IMR-90 (cell line): ENCODE measurements at regions not wholly inside any gene's neighbourhood (a gene's known extent, or its start where the extent isn't known, plus 50 kb on each side); places are given as distances from the start of the nearest gene placed in this dataset.

Source experiments
- ATAC-seq: fragments of 200-7000 bp; cut with Tn5 transposase; 2 replicates; pipeline ENCODE4 v1.9.1; 2020; ENCODE audit warnings: low read depth, mild to moderate bottlenecking, moderate library complexity
- BruUV-seq: library from RNA; stranded (reverse); fragments of 400-500 nt; replicated peaks from 2 replicates; lab custom pipeline; 2021; lab: Mats Ljungman, UMichigan
- CTCF ChIA-PET: fragments of 300-600 bp; formaldehyde crosslinking; extraction: SDS; loops from one replicate; lab custom pipeline; 2021; ENCODE audit warnings: antibody characterized with exemption; lab: Yijun Ruan, JAX
- POLR2A ChIA-PET: fragments of 300-600 bp; sonication (Branson Sonifier 250); formaldehyde crosslinking; loops from one replicate; lab custom pipeline; 2022; ENCODE audit warnings: antibody characterized with exemption; ENCODE audit not compliant: unreplicated experiment; lab: Charles Lee
- DNase-seq: peaks from one replicate; pipeline ENCODE4 v3.0.0; 2013
- H2AFZ ChIP-seq: replicated peaks from 2 replicates; pipeline ENCODE3; 2013; ENCODE audit warnings: low read length, mild to moderate bottlenecking; ENCODE audit not compliant: poor library complexity
- H2AK5ac ChIP-seq: 2 replicates; pipeline ENCODE4 v1.6.1; 2013; ENCODE audit warnings: low read depth, low read length, inconsistent platforms
- H2AK9ac ChIP-seq: replicated peaks from 2 replicates; pipeline ENCODE3; 2013; ENCODE audit warnings: mild to moderate bottlenecking, low read depth, low read length, moderate library complexity; ENCODE audit not compliant: poor library complexity
- H2BK120ac ChIP-seq: 2 replicates; pipeline ENCODE4 v1.6.1; 2013; ENCODE audit warnings: low read depth, low read length, inconsistent platforms
- H2BK15ac ChIP-seq: 3 replicates; pipeline ENCODE4 v1.6.1; 2013; ENCODE audit warnings: low read depth, low read length, inconsistent platforms
- H2BK20ac ChIP-seq: 2 replicates; pipeline ENCODE4 v1.6.1; 2013; ENCODE audit warnings: low read depth, mild to moderate bottlenecking, inconsistent platforms, low read length, moderate library complexity
- H2BK5ac ChIP-seq: 2 replicates; pipeline ENCODE4 v1.6.1; 2013; ENCODE audit warnings: mild to moderate bottlenecking, low read depth, low read length, inconsistent platforms; ENCODE audit not compliant: poor library complexity, severe bottlenecking
- H3K14ac ChIP-seq: replicated peaks from 2 replicates; pipeline ENCODE4 v1.6.1; 2013; ENCODE audit warnings: low read depth, low read length, inconsistent platforms
- H3K18ac ChIP-seq: 2 replicates; pipeline ENCODE4 v1.6.1; 2013; ENCODE audit warnings: low read depth, low read length, control low read depth
- H3K23ac ChIP-seq: 2 replicates; pipeline ENCODE4 v1.6.1; 2013; ENCODE audit warnings: low read depth, low read length, inconsistent platforms
- H3K27ac ChIP-seq: 2 replicates; pipeline ENCODE4 v1.5.1; 2013; ENCODE audit warnings: mild to moderate bottlenecking, control low read depth, low read length; ENCODE audit not compliant: insufficient read depth
- H3K27me3 ChIP-seq: 2 replicates; pipeline ENCODE4 v1.6.1; 2013; ENCODE audit warnings: low read length; ENCODE audit not compliant: control insufficient read depth, insufficient read depth
- H3K36me3 ChIP-seq: 2 replicates; pipeline ENCODE4 v1.6.1; 2013; ENCODE audit warnings: low read length, mixed read lengths; ENCODE audit not compliant: control insufficient read depth, insufficient read depth
- H3K4ac ChIP-seq: 2 replicates; pipeline ENCODE4 v1.6.1; 2013; ENCODE audit warnings: low read depth, low read length, inconsistent platforms
- H3K4me1 ChIP-seq: 2 replicates; pipeline ENCODE4 v1.6.1; 2013; ENCODE audit warnings: low read length, mixed read lengths; ENCODE audit not compliant: control insufficient read depth, insufficient read depth
- H3K4me2 ChIP-seq: 2 replicates; pipeline ENCODE4 v1.6.1; 2013; ENCODE audit warnings: low read depth, mild to moderate bottlenecking, control low read depth, low read length, moderate library complexity
- H3K4me3 ChIP-seq: 2 replicates; pipeline ENCODE4 v1.5.1; 2013; ENCODE audit warnings: low read depth, mild to moderate bottlenecking, control low read depth, low read length, moderate library complexity; ENCODE audit not compliant: insufficient read depth
- H3K56ac ChIP-seq: 2 replicates; pipeline ENCODE4 v1.6.1; 2013; ENCODE audit warnings: low read length, inconsistent platforms; ENCODE audit not compliant: insufficient read depth; ENCODE audit errors: extremely low read depth
- H3K79me1 ChIP-seq, 2 experiments: 2 replicates each; pipeline ENCODE4 v1.6.1; 2013; ENCODE audit warnings: low read length in 2 of 2, inconsistent platforms in 1 of 2, low read depth in 1 of 2
- H3K9ac ChIP-seq: 2 replicates; pipeline ENCODE4 v1.6.1; 2013; ENCODE audit warnings: low read depth, low read length, control low read depth
- H3K9me1 ChIP-seq: 2 replicates; pipeline ENCODE4 v1.6.1; 2013; ENCODE audit warnings: low read length, inconsistent platforms; ENCODE audit not compliant: insufficient read depth
- H3K9me3 ChIP-seq: 2 replicates; pipeline ENCODE4 v1.6.1; 2013; ENCODE audit warnings: low read length; ENCODE audit not compliant: control insufficient read depth, insufficient read depth
- H4K20me1 ChIP-seq: 2 replicates; pipeline ENCODE4 v1.6.1; 2013; ENCODE audit warnings: low read length, inconsistent platforms; ENCODE audit not compliant: insufficient read depth
- H4K5ac ChIP-seq: 2 replicates; pipeline ENCODE4 v1.6.1; 2013; ENCODE audit warnings: mild to moderate bottlenecking, low read depth, low read length, control low read depth
- H4K8ac ChIP-seq, 2 experiments: 2 replicates each; pipeline ENCODE4 v1.6.1; 2013; ENCODE audit warnings: low read depth in 2 of 2, low read length in 2 of 2, control low read depth in 1 of 2, inconsistent platforms in 1 of 2
- H4K91ac ChIP-seq: 2 replicates; pipeline ENCODE4 v1.6.1; 2013; ENCODE audit warnings: low read depth, low read length, inconsistent platforms; ENCODE audit not compliant: insufficient read depth
- BHLHE40 ChIP-seq: fragments of 150-350 bp; IDR thresholded peaks from 2 replicates; pipeline ENCODE4 v1.6.1; 2016; ENCODE audit warnings: mild to moderate bottlenecking, low read depth, low read length
- CEBPB ChIP-seq: IDR thresholded peaks from 2 replicates; pipeline ENCODE4 v1.6.1; 2012; ENCODE audit warnings: low read depth, low read length, improper control_type of control experiment
- CHD1 ChIP-seq: IDR thresholded peaks from 2 replicates; pipeline ENCODE4 v1.6.1; 2012; ENCODE audit warnings: low read depth, low read length, improper control_type of control experiment
- CTCF ChIP-seq: conservative IDR thresholded peaks from 2 replicates; pipeline ENCODE4 v1.5.1; 2012; ENCODE audit warnings: mild to moderate bottlenecking, low read depth, low read length, improper control_type of control experiment
- FOS ChIP-seq: fragments of 150-350 bp; IDR thresholded peaks from 2 replicates; pipeline ENCODE4 v1.6.1; 2016; ENCODE audit warnings: low read depth, low read length
- MAFK ChIP-seq: IDR thresholded peaks from 2 replicates; pipeline ENCODE4 v1.6.1; 2012; ENCODE audit warnings: low read depth, low read length, improper control_type of control experiment
- MAZ ChIP-seq: IDR thresholded peaks from 2 replicates; pipeline ENCODE4 v1.6.1; 2012; ENCODE audit warnings: low read depth, mild to moderate bottlenecking, low read length, improper control_type of control experiment, moderate library complexity, borderline replicate concordance
- NFE2L2 ChIP-seq: fragments of 150-350 bp; IDR thresholded peaks from 2 replicates; pipeline ENCODE4 v1.6.1; 2016; ENCODE audit warnings: low read depth, mild to moderate bottlenecking, low read length
- RCOR1 ChIP-seq: IDR thresholded peaks from 2 replicates; pipeline ENCODE4 v1.6.1; 2012; ENCODE audit warnings: mild to moderate bottlenecking, low read length, improper control_type of control experiment; ENCODE audit not compliant: insufficient replicate concordance
- RFX5 ChIP-seq: IDR thresholded peaks from 2 replicates; pipeline ENCODE4 v1.8.0; 2012; ENCODE audit warnings: low read depth, mild to moderate bottlenecking, low read length, moderate library complexity
- SMC3 ChIP-seq: fragments of 150-350 bp; IDR thresholded peaks from 2 replicates; pipeline ENCODE4 v1.6.1; 2016; ENCODE audit warnings: low read depth, mild to moderate bottlenecking, antibody characterized with exemption, low read length, moderate library complexity
- WGBS, 2 experiments: methylation state at CpG; one replicate each; pipeline versions ENCODE4 v1.1.5 to v1.1.7; 2013; ENCODE audit warnings: missing lambda C conversion rate in 2 of 2; ENCODE audit not compliant: insufficient read length in 1 of 2; ENCODE audit errors: extremely low coverage in 2 of 2; 5-methylcytosine and 5-hydroxymethylcytosine counted together
- dilution Hi-C: fragments of 300-500 bp; cut with HindIII; formaldehyde crosslinking; loops from one replicate; pipeline ENCODE4 v1.14.3; 2018; ENCODE audit warnings: low sequenced_read_pairs; ENCODE audit not compliant: unreplicated experiment
- in situ Hi-C: fragments of 300-500 bp; cut with MboI; formaldehyde crosslinking; loops from 3 replicates; pipeline ENCODE4 v1.14.3; 2019; ENCODE audit warnings: low sequenced_read_pairs, inconsistent platforms, mixed read lengths
- intact Hi-C: fragments of 100-400 bp; cut with micrococcal nuclease; formaldehyde crosslinking; loops from 2 replicates; pipeline ENCODE4 v1.10.0; 2022
- TF ChIP-seq, protein P1 (sequence below): fragments of 150-350 bp; IDR thresholded peaks from 2 replicates; pipeline ENCODE4 v1.6.1; 2017; ENCODE audit warnings: mild to moderate bottlenecking, antibody characterized with exemption, low read length, low read depth

DNA sequence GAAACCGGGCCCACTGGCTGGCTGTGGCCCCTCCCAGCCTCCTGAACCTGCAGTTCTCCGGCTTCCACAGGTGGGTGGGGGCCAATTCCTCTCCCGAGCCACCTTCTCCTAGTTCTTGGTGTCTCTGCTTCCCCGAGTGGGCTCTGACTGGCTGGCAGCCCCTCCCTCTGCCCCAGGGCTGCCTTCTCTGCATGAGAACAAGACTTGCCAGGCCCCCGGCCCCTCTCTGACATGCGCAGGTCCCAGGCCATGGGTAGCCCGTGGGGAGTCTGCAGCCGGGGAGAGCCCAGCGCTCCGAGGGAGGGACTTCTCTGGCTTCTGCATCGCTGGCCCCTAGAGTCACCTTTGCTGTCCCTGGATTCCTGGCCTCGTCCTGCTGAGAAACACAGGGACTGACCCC lies 421.7 kb downstream of the IRX2 start:
- H3K79me1 ChIP-seq = no peaks in the 10 kb centered on the region
- no peaks in the 10 kb centered on the region for H3K27me3 ChIP-seq
- no peak overlapping the region for H3K4ac ChIP-seq
- no peak overlapping the region for H2AK5ac ChIP-seq
- H3K23ac ChIP-seq = no peak overlapping the region
- H4K8ac ChIP-seq = no peak overlapping the region
- peaks cover 42% of the 10 kb centered on the region for H3K9me3 ChIP-seq
- no peaks in the 10 kb centered on the region for H3K9me1 ChIP-seq
- WGBS, 2 experiments = 49% methylated on average over 11 of the region's 12 CpGs; no CpG with 5 or more reads in 1 of the 2 experiments
- ATAC-seq (no peak), DNase-seq (no peak)
- POLR2A ChIA-PET = no interaction called here
- H2BK20ac ChIP-seq = no peak overlapping the region
- TF ChIP-seq RCOR1 = no peak
- TF ChIP-seq CEBPB = no peak
- no peak for TF ChIP-seq BHLHE40
- no peak for TF ChIP-seq RFX5
- TF ChIP-seq NFE2L2 = no peak
- TF ChIP-seq FOS = no peak
- TF ChIP-seq, protein P1, sequence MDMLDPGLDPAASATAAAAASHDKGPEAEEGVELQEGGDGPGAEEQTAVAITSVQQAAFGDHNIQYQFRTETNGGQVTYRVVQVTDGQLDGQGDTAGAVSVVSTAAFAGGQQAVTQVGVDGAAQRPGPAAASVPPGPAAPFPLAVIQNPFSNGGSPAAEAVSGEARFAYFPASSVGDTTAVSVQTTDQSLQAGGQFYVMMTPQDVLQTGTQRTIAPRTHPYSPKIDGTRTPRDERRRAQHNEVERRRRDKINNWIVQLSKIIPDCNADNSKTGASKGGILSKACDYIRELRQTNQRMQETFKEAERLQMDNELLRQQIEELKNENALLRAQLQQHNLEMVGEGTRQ = no peak
- TF ChIP-seq CTCF = no peak
- TF ChIP-seq CHD1 = no peak
- TF ChIP-seq MAFK = no peak
- no peak for TF ChIP-seq MAZ
- TF ChIP-seq SMC3 = no peak
- in situ Hi-C loops (no loop called here), dilution Hi-C loops (no loop called here), intact Hi-C loops (no loop called here)
- H2BK120ac ChIP-seq = no peak overlapping the region
- no peak overlapping the region for H3K4me2 ChIP-seq
- H3K4me1 ChIP-seq = no peaks in the 10 kb centered on the region
- no peak overlapping the region for H2AK9ac ChIP-seq
- no peak overlapping the region for H2BK15ac ChIP-seq
- no peak overlapping the region for H3K56ac ChIP-seq
- no peak overlapping the region for H4K5ac ChIP-seq
- H2BK5ac ChIP-seq = no peak overlapping the region
- no peak overlapping the region for H4K91ac ChIP-seq
- no peak overlapping the region for H3K18ac ChIP-seq
- H3K4me3 ChIP-seq = no peak overlapping the region
- no peaks in the 10 kb centered on the region for H3K36me3 ChIP-seq
- CTCF ChIA-PET = no interaction called here
- no peak overlapping the region for H3K9ac ChIP-seq
- no peaks in the 10 kb centered on the region for H4K20me1 ChIP-seq
- no peak overlapping the region for H3K27ac ChIP-seq
- no TSS peak for BruUV-seq
- no peak overlapping the region for H2AFZ ChIP-seq
- H3K14ac ChIP-seq = no peak overlapping the region
